HCT116 (cell line): ENCODE measurements at regions not wholly inside any gene's neighbourhood (a gene's known extent, or its start where the extent isn't known, plus 50 kb on each side); places are given as distances from the start of the nearest gene placed in this dataset.

ENCODE experiments used
- ATAC-seq: fragments of 200-7000 bp; cut with Tn5 transposase; 2 replicates; pipeline ENCODE4 v1.9.1; 2020; ENCODE audit warnings: mild to moderate bottlenecking, moderate library complexity
- BruUV-seq: library from RNA; stranded (reverse); fragments of 400-500 nt; replicated peaks from 2 replicates; lab custom pipeline; 2021; lab: Mats Ljungman, UMichigan
- CTCF ChIA-PET: fragments of 300-600 bp; sonication (Branson Sonifier 250); formaldehyde crosslinking; loops from one replicate; lab custom pipeline; 2021; ENCODE audit warnings: antibody characterized with exemption; lab: Charles Lee
- POLR2A ChIA-PET: fragments of 300-600, 350-600 bp; sonication (Branson Sonifier 250); formaldehyde crosslinking; loops from one replicate; lab custom pipeline; 2021; ENCODE audit warnings: antibody characterized with exemption; lab: Charles Lee
- RAD21 ChIA-PET, 2 experiments: fragments of 300-600 bp; sonication (Branson Sonifier 250); formaldehyde crosslinking; loops; one replicate each; lab custom pipeline; 2023; ENCODE audit warnings: low total read pairs in 2 of 2; ENCODE audit not compliant: uncharacterized antibody in 2 of 2, unreplicated experiment in 2 of 2, low non-redundant PET in 1 of 2; lab: Charles Lee
- DNase-seq: peaks from one replicate; pipeline ENCODE4 v3.0.0-alpha.2; 2010; ENCODE audit warnings: low read depth, low spot score
- H2AFZ ChIP-seq: fragments of 200-600 bp; shearing (Covaris generic), sonication (generic); 2 replicates; pipeline ENCODE4 v1.6.1; 2017; ENCODE audit warnings: low read depth, mixed run types, mixed read lengths, antibody characterized with exemption, low read length; ENCODE audit not compliant: poor library complexity, severe bottlenecking
- H3K27ac ChIP-seq: 2 replicates; pipeline ENCODE4 v1.5.1; 2012; ENCODE audit warnings: low read depth, low read length
- H3K27me3 ChIP-seq: fragments of 200-600 bp; sonication (generic); 2 replicates; pipeline ENCODE4 v1.6.1; 2016; ENCODE audit warnings: mixed run types, low read length, mixed read lengths; ENCODE audit not compliant: insufficient read depth
- H3K36me3 ChIP-seq, 2 experiments: fragments of 200-500 bp in 1 of 2; fragments of 200-600 bp in 1 of 2; sonication (Bioruptor generic) in 1 of 2; sonication (generic) in 1 of 2; 2 replicates each; pipeline versions ENCODE4 v1.5.1 to v1.6.1; 2014 to 2016; ENCODE audit warnings: low read length in 2 of 2, inconsistent platforms in 1 of 2, mixed read lengths in 1 of 2, mixed run types in 1 of 2; ENCODE audit not compliant: insufficient read depth in 2 of 2, control insufficient read depth in 1 of 2
- H3K4me1 ChIP-seq, 2 experiments: fragments of 200-600 bp in 1 of 2; sonication (generic) in 1 of 2; 2 replicates each; pipeline versions ENCODE4 v1.5.1 to v1.6.1; 2012 to 2017; ENCODE audit warnings: low read length in 2 of 2, inconsistent platforms in 1 of 2, mild to moderate bottlenecking in 1 of 2, mixed read lengths in 1 of 2, mixed run types in 1 of 2, moderate library complexity in 1 of 2; ENCODE audit not compliant: insufficient read depth in 2 of 2, control insufficient read depth in 1 of 2
- H3K4me2 ChIP-seq: fragments of 200-600 bp; sonication (generic); 2 replicates; pipeline ENCODE4 v1.6.1; 2017; ENCODE audit warnings: mixed run types, low read length, mixed read lengths
- H3K4me3 ChIP-seq, 2 experiments: fragments of 200-600 bp in 1 of 2; sonication (generic) in 1 of 2; replicated peaks in 1 of 2; 2 replicates each; pipeline ENCODE4 v1.5.1; 2011 to 2016; ENCODE audit warnings: low read length in 2 of 2, control low read depth in 1 of 2, low read depth in 1 of 2, mild to moderate bottlenecking in 1 of 2, mixed read lengths in 1 of 2, mixed run types in 1 of 2
- H3K79me2 ChIP-seq: fragments of 200-600 bp; sonication (generic); 2 replicates; pipeline ENCODE4 v1.6.1; 2017; ENCODE audit warnings: mild to moderate bottlenecking, mixed run types, low read length, moderate library complexity, mixed read lengths; ENCODE audit not compliant: insufficient read depth
- H3K9ac ChIP-seq: fragments of 200-600 bp; sonication (generic); 2 replicates; pipeline ENCODE4 v1.6.1; 2016; ENCODE audit warnings: low read length, mixed read lengths
- H3K9me2 ChIP-seq: fragments of 200-600 bp; sonication (generic), shearing (Covaris generic); 2 replicates; pipeline ENCODE4 v1.6.1; 2017; ENCODE audit warnings: mixed run types, mild to moderate bottlenecking, moderate library complexity; ENCODE audit not compliant: insufficient read depth
- H3K9me3 ChIP-seq, 2 experiments: fragments of 200-500 bp in 1 of 2; fragments of 200-600 bp in 1 of 2; sonication (Bioruptor generic) in 1 of 2; sonication (generic) in 1 of 2; 2 replicates each; pipeline ENCODE4 v1.6.1; 2014 to 2017; ENCODE audit warnings: low read length in 2 of 2, mixed read lengths in 2 of 2, inconsistent platforms in 1 of 2, low read depth in 1 of 2, mild to moderate bottlenecking in 1 of 2, mixed run types in 1 of 2, moderate library complexity in 1 of 2; ENCODE audit not compliant: control insufficient read depth in 1 of 2, insufficient read depth in 1 of 2
- H4K20me1 ChIP-seq: fragments of 200-600 bp; sonication (generic), shearing (Covaris generic); 2 replicates; pipeline ENCODE4 v1.6.1; 2017; ENCODE audit warnings: mixed run types, mild to moderate bottlenecking, moderate library complexity; ENCODE audit not compliant: insufficient read depth
- CTCF ChIP-seq, 3 experiments: fragments of 200-600 bp in 1 of 3; sonication (generic) in 1 of 3; IDR thresholded peaks in 2 of 3; conservative IDR thresholded peaks in 1 of 3; 2 replicates each; pipeline ENCODE4 v1.5.1; 2012 to 2017; ENCODE audit warnings: low read depth in 2 of 3, low read length in 2 of 3, antibody characterized with exemption in 1 of 3, borderline replicate concordance in 1 of 3, control low read depth in 1 of 3, mild to moderate bottlenecking in 1 of 3, mixed read lengths in 1 of 3, mixed run types in 1 of 3, moderate library complexity in 1 of 3; ENCODE audit not compliant: insufficient read depth in 1 of 3
- REST ChIP-seq: IDR thresholded peaks from 2 replicates; pipeline ENCODE4 v1.6.1; 2012; ENCODE audit warnings: low read depth
- intact Hi-C: fragments of 100-400 bp; cut with micrococcal nuclease; formaldehyde crosslinking; loops from 2 replicates; pipeline ENCODE4 v1.10.0; 2022

- Histone ChIP-seq H3K9me3 (no peaks in the 10 kb centered on the region), H3K36me3 (no peaks in the 10 kb centered on the region), H3K4me2 (peak overlapping the region; percentile 57), H3K9me2 (no peaks in the 10 kb centered on the region), H3K27me3 (no peaks in the 10 kb centered on the region), H3K9ac (no peak overlapping the region; the same call in 1 of the 2 replicates), H3K4me3 (no peak overlapping the region), H4K20me1 (no peaks in the 10 kb centered on the region), H3K79me2 (no peaks in the 10 kb centered on the region), H2AFZ (peak overlapping the region; percentile 77), H3K27ac (peak overlapping the region; percentile 94), H3K4me1 (peaks cover 37 to 59% of the 10 kb centered on the region in 2 experiments)
- ChIA-PET CTCF (no interaction called here), RAD21 (interaction anchor here in 1 of 2 experiments (0.7 to 1.5 kb wide), 2 partner anchors 9 to 43 kb away, joined by 3 to 4 read pairs; no protein-coding TSS in a partner anchor), POLR2A (interaction anchor here (0.9 to 3.2 kb wide), 3 partner anchors 8 to 74 kb away, joined by 3 to 16 read pairs (median 3); no protein-coding TSS in a partner anchor)
- TSS peak; percentile 72 for BruUV-seq
- intact Hi-C loops, result no loop called here
- no peak for TF ChIP-seq REST
- 0 out of 6 replicates have a peak, but pooled peaks of 1 of the 3 experiments have one; percentile 3 for TF ChIP-seq CTCF (IDR thresholded peaks at IDR 0.05 in 2 of 3, conservative IDR thresholded peaks at IDR 0.05 in 1 of 3; ENCODE audit: borderline replicate concordance in 1 of 3, insufficient read depth in 1 of 3, low read depth in 2 of 3, low read length in 2 of 3)
- ATAC-seq, result peak; percentile 67
- no peak for DNase-seq
These were observed 1019.5 kb downstream of the NR2F1-AS1 start for GRCh38 chr5:92561411-92561959.
